Adrenal gland (tissue), 9 donors: ENCODE measurements at regions not wholly inside any gene's neighbourhood (a gene's known extent, or its start where the extent isn't known, plus 50 kb on each side); places are given as distances from the start of the nearest gene placed in this dataset.

ENCODE experiments used
- DNase-seq, 7 donors: peaks; one replicate each; pipeline ENCODE4 v3.0.0-alpha.2; 2019 to 2020
- H3K27ac ChIP-seq, 5 donors: fragments of 200-600 bp; sonication (generic) in 4 of 5; 1 replicate in 3 of 5; 2 replicates in 2 of 5; pipeline versions ENCODE4 v1.5.1 to v1.8.0; 2016 to 2020; ENCODE audit warnings: mild to moderate bottlenecking in 1 of 5
- H3K27me3 ChIP-seq: fragments of 200-600 bp; 2 replicates; pipeline ENCODE4 v1.8.0; 2021
- H3K36me3 ChIP-seq, 2 donors: fragments of 200-600 bp; replicated peaks in 1 of 2; 1 replicate in 1 of 2; 2 replicates in 1 of 2; pipeline versions ENCODE4 v1.5.1 to v1.8.0; 2018 to 2022
- H3K4me1 ChIP-seq, 2 donors: fragments of 200-600 bp; replicated peaks in 1 of 2; 1 replicate in 1 of 2; 2 replicates in 1 of 2; pipeline versions ENCODE4 v1.5.1 to v1.8.0; 2018 to 2021
- H3K4me3 ChIP-seq, 4 donors: fragments of 200-600 bp; sonication (generic) in 3 of 4; one replicate each; pipeline ENCODE4 v1.5.1; 2016 to 2018
- H3K9me3 ChIP-seq, 3 donors: fragments of 200-600 bp; sonication (generic) in 1 of 3; replicated peaks in 1 of 3; 1 replicate in 2 of 3; 2 replicates in 1 of 3; pipeline versions ENCODE4 v1.5.1 to v1.8.0; 2016 to 2021
- CTCF ChIP-seq, 6 experiments: fragments of 450-650 bp in 4 of 6; fragments of 200-600 bp in 2 of 6; sonication (generic) in 1 of 6; IDR thresholded peaks; 1 replicate in 5 of 6; 2 replicates in 1 of 6; pipeline versions ENCODE4 v1.5.1 to v1.8.0; 2016 to 2021; ENCODE audit warnings: antibody characterized with exemption in 6 of 6, mild to moderate bottlenecking in 2 of 6, moderate library complexity in 1 of 6
- POLR2A ChIP-seq, 2 donors: fragments of 450-650 bp; IDR thresholded peaks; one replicate each; pipeline ENCODE4 v1.6.1; 2017; ENCODE audit warnings: antibody characterized with exemption in 2 of 2, mild to moderate bottlenecking in 2 of 2, moderate library complexity in 1 of 2
- WGBS, 4 donors: extraction: QIAGEN DNeasy Blood & Tissue Kit in 2 of 4; methylation state at CpG; one replicate each; pipeline versions ENCODE4 v1.1.5 to v1.1.7; 2013 to 2017; 5-methylcytosine and 5-hydroxymethylcytosine counted together
- intact Hi-C, 2 donors: fragments of 100-400 bp; cut with DNase I; formaldehyde crosslinking; loops; one replicate each; pipeline versions ENCODE4 v1.14.1 to v1.15.0; 2022 to 2023
- donor health status: healthy with polysubstance abuse.
- donor health status: Bipolar disorder and iron deficiency.
- donor health status: DM: yes; HTN: yes; CAD: no.
- donor health status: DM: no; HTN: no; CAD: no.
- donor health status: DM: no; HTN: no; CAD: no.

- H3K4me3 ChIP-seq: no peak overlapping the region
- TF ChIP-seq CTCF (IDR thresholded peaks at IDR 0.05) (no peak), POLR2A (IDR thresholded peaks at IDR 0.05) (no peak)
- no peak for DNase-seq
- H3K4me1 ChIP-seq: no peaks in the 10 kb centered on the region
- no peaks in the 10 kb centered on the region for H3K9me3 ChIP-seq
- no peaks in the 10 kb centered on the region for H3K36me3 ChIP-seq
- intact Hi-C loops: no loop called here
- no peaks in the 10 kb centered on the region for H3K27me3 ChIP-seq
- H3K27ac ChIP-seq: no peak overlapping the region
These were observed 1514.2 kb downstream of the MRPL39 start for GRCh38 chr21:24093032-24093431.

GRCh38 chr21:24076179-24076578, 1531.1 kb downstream of the MRPL39 start:
- Histone ChIP-seq H3K4me1 (no peaks in the 10 kb centered on the region), H3K27ac (no peak overlapping the region), H3K4me3 (no peak overlapping the region), H3K27me3 (no peaks in the 10 kb centered on the region), H3K9me3 (no peaks in the 10 kb centered on the region), H3K36me3 (no peaks in the 10 kb centered on the region)
- TF ChIP-seq CTCF (IDR thresholded peaks at IDR 0.05) (peak in 3 of 6 experiments; percentile 26 to 35 (median 28)), POLR2A (IDR thresholded peaks at IDR 0.05) (no peak)
- intact Hi-C loops: no loop called here
- DNase-seq: no peak

GRCh38 chr21:24055696-24056095, 1551.6 kb downstream of the MRPL39 start:
- WGBS, 4 donors: 69 to 83% (median 77%) methylated on average over 3 of the region's 3 CpGs
- no peak overlapping the region for H3K27ac ChIP-seq
- H3K9me3 ChIP-seq: no peaks in the 10 kb centered on the region
- DNase-seq: no peak
- no peaks in the 10 kb centered on the region for H3K36me3 ChIP-seq
- H3K4me3 ChIP-seq: no peak overlapping the region
- intact Hi-C loops: no loop called here
- no peak for TF ChIP-seq CTCF (IDR thresholded peaks at IDR 0.05)
- TF ChIP-seq POLR2A (IDR thresholded peaks at IDR 0.05): no peak
- no peaks in the 10 kb centered on the region for H3K27me3 ChIP-seq
- no peaks in the 10 kb centered on the region for H3K4me1 ChIP-seq

- no peak for DNase-seq
- no peaks in the 10 kb centered on the region for H3K36me3 ChIP-seq
These were observed 1557.0 kb downstream of the MRPL39 start for GRCh38 chr21:24050231-24050630.

More at GRCh38 chr21:24050231-24050630, 1557.0 kb downstream of the MRPL39 start:
- H3K4me1 ChIP-seq: peaks cover 5 to 12% of the 10 kb centered on the region in 2 donors
- H3K27me3 ChIP-seq: no peaks in the 10 kb centered on the region
- H3K4me3 ChIP-seq: no peak overlapping the region
- intact Hi-C loops: no loop called here
- TF ChIP-seq POLR2A (IDR thresholded peaks at IDR 0.05) (no peak), CTCF (IDR thresholded peaks at IDR 0.05) (no peak)
- no peaks in the 10 kb centered on the region for H3K9me3 ChIP-seq
- no peak overlapping the region for H3K27ac ChIP-seq
- 46 to 53% (median 50%) methylated on average over 2 of the region's 2 CpGs for WGBS, 4 donors
